ENCODE measurements at regions not wholly inside any gene's neighbourhood (a gene's known extent, or its start where the extent isn't known, plus 50 kb on each side); places are given as distances from the start of the nearest gene placed in this dataset.

- no peak overlapping the region for H3K4me3 Mint-ChIP-seq (ENCODE audit: unreplicated experiment)
- H3K36me3 Mint-ChIP-seq (ENCODE audit: low read depth, unreplicated experiment), result no peaks in the 10 kb centered on the region
- no peaks in the 10 kb centered on the region for H3K27me3 Mint-ChIP-seq (ENCODE audit: unreplicated experiment)
- no peak for TF ChIP-seq CTCF (IDR thresholded peaks at IDR 0.05; ENCODE audit: unreplicated experiment)
- H3K9me3 Mint-ChIP-seq (ENCODE audit: unreplicated experiment), result no peaks in the 10 kb centered on the region
- no peak overlapping the region for H3K27ac Mint-ChIP-seq (ENCODE audit: unreplicated experiment)
- H3K4me1 Mint-ChIP-seq (ENCODE audit: unreplicated experiment), result no peaks in the 10 kb centered on the region
- no peak for DNase-seq (ENCODE audit: low spot score)
Observed at GRCh38 chr3:117195034-117195433, 485.5 kb downstream of the TUSC7 start.

GRCh38 chr3:117200962-117201361 is 491.4 kb downstream of the TUSC7 start:
- Mint-ChIP-seq H3K36me3 (ENCODE audit: low read depth, unreplicated experiment) (no peaks in the 10 kb centered on the region), H3K27me3 (ENCODE audit: unreplicated experiment) (no peaks in the 10 kb centered on the region), H3K4me1 (ENCODE audit: unreplicated experiment) (no peaks in the 10 kb centered on the region), H3K9me3 (ENCODE audit: unreplicated experiment) (no peaks in the 10 kb centered on the region), H3K27ac (ENCODE audit: unreplicated experiment) (no peak overlapping the region), H3K4me3 (ENCODE audit: unreplicated experiment) (no peak overlapping the region)
- no peak for TF ChIP-seq CTCF (IDR thresholded peaks at IDR 0.05; ENCODE audit: unreplicated experiment)
- DNase-seq (ENCODE audit: low spot score), result no peak

- TF ChIP-seq CTCF (IDR thresholded peaks at IDR 0.05; ENCODE audit: unreplicated experiment), result no peak
- Mint-ChIP-seq H3K27me3 (ENCODE audit: unreplicated experiment) (no peaks in the 10 kb centered on the region), H3K36me3 (ENCODE audit: low read depth, unreplicated experiment) (no peaks in the 10 kb centered on the region), H3K9me3 (ENCODE audit: unreplicated experiment) (no peaks in the 10 kb centered on the region), H3K4me1 (ENCODE audit: unreplicated experiment) (no peaks in the 10 kb centered on the region), H3K27ac (ENCODE audit: unreplicated experiment) (no peak overlapping the region), H3K4me3 (ENCODE audit: unreplicated experiment) (no peak overlapping the region)
- DNase-seq (ENCODE audit: low spot score), result no peak
Observed at GRCh38 chr3:117201901-117202774, 492.6 kb downstream of the TUSC7 start.

GRCh38 chr3:117217355-117217754 is 507.8 kb downstream of the TUSC7 start:
- no peak for TF ChIP-seq CTCF (IDR thresholded peaks at IDR 0.05; ENCODE audit: unreplicated experiment)
- Mint-ChIP-seq H3K4me3 (ENCODE audit: unreplicated experiment) (no peak overlapping the region), H3K4me1 (ENCODE audit: unreplicated experiment) (no peaks in the 10 kb centered on the region)

GRCh38 chr3:117217760-117218316 is 508.3 kb downstream of the TUSC7 start:
- Mint-ChIP-seq H3K4me1 (ENCODE audit: unreplicated experiment) (no peaks in the 10 kb centered on the region), H3K9me3 (ENCODE audit: unreplicated experiment) (no peaks in the 10 kb centered on the region), H3K27ac (ENCODE audit: unreplicated experiment) (no peak overlapping the region), H3K4me3 (ENCODE audit: unreplicated experiment) (no peak overlapping the region), H3K27me3 (ENCODE audit: unreplicated experiment) (no peaks in the 10 kb centered on the region), H3K36me3 (ENCODE audit: low read depth, unreplicated experiment) (no peaks in the 10 kb centered on the region)
- DNase-seq (ENCODE audit: low spot score), result no peak
- TF ChIP-seq CTCF (IDR thresholded peaks at IDR 0.05; ENCODE audit: unreplicated experiment), result no peak

More at GRCh38 chr3:117217355-117217754, 507.8 kb downstream of the TUSC7 start:
- Mint-ChIP-seq H3K27me3 (ENCODE audit: unreplicated experiment) (no peaks in the 10 kb centered on the region), H3K9me3 (ENCODE audit: unreplicated experiment) (no peaks in the 10 kb centered on the region), H3K27ac (ENCODE audit: unreplicated experiment) (no peak overlapping the region), H3K36me3 (ENCODE audit: low read depth, unreplicated experiment) (no peaks in the 10 kb centered on the region)
- DNase-seq (ENCODE audit: low spot score), result no peak
